CD4-positive, alpha-beta T cell treated with Interferon gamma for 1 hour (primary cell): ENCODE measurements at regions not wholly inside any gene's neighbourhood (a gene's known extent, or its start where the extent isn't known, plus 50 kb on each side); places are given as distances from the start of the nearest gene placed in this dataset.

ENCODE experiments used
- DNase-seq: peaks from one replicate; pipeline ENCODE4 v3.0.0-alpha.2; 2020

DNA sequence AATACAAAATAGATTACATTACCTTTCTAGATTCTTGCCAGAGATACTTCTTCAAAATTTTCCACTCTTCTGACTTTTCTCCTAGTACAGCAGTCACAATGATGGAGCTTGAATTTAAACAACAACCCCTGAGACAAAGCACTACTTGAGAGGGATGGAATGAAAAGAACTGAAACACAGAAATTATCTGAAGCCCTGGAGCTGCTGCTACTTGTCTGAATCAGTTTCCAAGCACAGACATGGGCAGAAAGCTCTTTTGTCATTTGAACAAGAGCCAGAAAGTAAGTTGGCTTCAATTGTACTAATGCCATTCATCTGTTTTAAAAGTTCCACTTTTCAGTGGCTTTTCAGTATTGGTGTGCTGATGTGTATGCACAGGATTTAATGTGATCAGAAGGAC lies 718.5 kb upstream of the ARPP21 start:
- DNase-seq, result no peak

DNA sequence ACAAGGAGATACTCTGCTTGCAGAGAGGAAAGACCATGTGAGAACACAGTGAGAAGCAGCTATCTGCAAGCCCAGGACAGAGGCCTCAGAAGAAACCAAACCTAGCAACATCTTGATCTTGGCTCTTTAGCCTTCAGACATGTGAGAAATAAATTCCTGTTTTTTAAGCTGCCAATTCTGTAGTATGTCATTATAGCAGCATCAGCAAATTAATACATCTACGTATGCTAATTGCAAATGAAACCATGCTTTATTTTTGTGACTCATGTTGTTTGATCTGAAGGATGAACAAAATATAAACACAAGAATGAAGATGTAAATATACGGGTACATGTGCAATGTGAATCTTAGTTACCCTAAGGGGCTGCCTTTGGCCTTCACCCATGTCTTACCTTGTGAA lies 714.4 kb upstream of the ARPP21 start:
- DNase-seq, result no peak

- no peak for DNase-seq
Measured at GRCh38 chr3:34925851-34926250, 713.5 kb upstream of the ARPP21 start.

DNA sequence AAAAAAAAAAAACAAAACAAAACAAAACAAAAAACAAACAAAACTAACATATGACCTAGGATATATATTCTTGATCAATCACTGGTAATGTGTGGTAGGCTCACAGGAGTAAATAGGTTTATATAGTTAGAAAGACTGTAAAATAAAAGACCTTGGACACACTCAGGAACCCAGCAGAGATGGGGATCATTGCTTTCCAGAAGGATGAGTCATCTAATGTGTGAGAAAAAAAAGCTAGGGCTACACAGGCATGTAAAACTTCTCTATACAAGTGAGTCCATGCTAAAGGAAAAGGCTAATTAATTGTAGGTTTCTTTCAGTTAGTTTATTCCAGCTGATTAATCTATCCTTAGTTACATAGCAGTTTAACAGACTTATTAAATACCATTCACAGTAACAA lies 710.3 kb upstream of the ARPP21 start:
- no peak for DNase-seq

DNA sequence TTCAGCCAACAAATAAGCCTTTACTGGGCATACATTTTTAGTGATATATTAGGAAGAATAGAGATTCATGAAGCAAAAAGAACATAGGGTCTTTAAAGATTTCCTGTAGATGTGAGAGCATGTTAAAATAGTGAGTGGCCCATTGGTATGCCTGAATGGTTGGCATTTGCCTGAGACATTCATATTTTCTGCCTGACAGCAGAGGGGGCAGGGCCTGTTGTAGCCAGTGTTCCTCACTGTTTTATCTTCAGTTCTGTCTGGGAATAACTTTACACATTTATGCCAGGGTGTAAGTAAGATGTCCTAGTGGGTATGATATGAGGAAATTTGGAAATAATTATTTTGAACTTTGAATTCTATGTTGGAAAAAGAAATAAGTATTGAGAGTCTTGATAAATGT lies 704.7 kb upstream of the ARPP21 start:
- no peak for DNase-seq

DNA sequence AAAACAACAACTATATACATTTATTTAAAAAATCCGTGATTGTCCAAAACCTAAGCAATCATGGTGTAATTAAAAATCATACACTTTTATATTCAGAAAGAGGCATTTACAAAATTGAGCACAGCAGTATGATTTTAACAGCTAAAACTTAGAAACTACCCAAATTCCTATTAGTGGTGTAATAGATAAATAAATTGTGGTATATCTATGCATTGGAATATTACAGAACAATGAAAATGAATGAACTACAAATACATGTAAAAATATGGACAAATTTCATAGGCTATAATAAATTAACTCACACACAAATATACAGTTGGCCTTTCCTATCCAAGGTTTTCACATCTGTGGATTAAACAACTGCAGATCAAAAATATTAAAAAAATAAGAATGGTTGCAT lies 700.5 kb upstream of the ARPP21 start:
- no peak for DNase-seq

- DNase-seq, result no peak
Measured at GRCh38 chr3:34942256-34942655, 697.1 kb upstream of the ARPP21 start.

GRCh38 chr3:34947834-34948233 lies 691.5 kb upstream of the ARPP21 start:
- no peak for DNase-seq

GRCh38 chr3:34948517-34948916 lies 690.8 kb upstream of the ARPP21 start:
- no peak for DNase-seq

- DNase-seq, result no peak
Measured at GRCh38 chr3:34955680-34956079, 683.6 kb upstream of the ARPP21 start.

GRCh38 chr3:34956511-34956910 lies 682.8 kb upstream of the ARPP21 start:
- no peak for DNase-seq

DNA sequence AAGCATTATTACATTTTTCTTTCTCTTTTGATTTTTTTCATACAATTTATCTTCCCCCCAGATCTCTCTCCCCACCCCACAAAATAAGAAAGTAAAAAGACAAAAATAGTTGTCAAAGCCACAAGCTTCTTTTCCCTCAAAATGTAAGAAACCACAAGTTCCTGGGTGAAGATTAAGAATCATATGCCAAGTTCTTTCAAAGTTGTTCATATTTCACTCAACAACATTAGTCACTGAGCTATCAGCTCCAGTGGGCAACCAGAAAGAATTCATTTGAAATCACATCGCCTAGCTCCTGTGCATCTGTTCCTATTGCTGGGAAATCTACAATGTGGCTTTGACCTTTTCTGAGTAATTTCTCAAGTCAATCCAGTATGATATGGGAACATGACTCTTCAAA lies 681.6 kb upstream of the ARPP21 start:
- no peak for DNase-seq

DNA sequence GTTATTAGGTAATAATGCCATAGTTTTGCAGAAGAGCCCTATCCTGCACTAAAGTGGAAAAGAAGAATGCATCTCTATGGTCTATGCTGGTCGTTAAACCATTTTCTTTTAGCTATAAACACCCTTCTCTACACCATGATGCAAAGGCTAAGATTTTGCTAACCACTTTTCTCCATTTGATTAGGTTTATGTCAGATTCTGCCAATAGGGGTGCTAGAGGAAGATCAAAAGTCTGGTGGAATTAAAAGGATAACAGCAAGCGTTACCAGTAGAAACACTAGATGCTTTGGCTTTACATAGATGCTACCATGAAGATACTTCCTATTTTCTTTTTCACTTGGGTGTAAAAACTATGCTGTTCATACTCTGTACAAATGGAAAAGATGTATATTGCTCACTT lies 669.8 kb upstream of the ARPP21 start:
- DNase-seq, result no peak

GRCh38 chr3:34972481-34972880 lies 666.8 kb upstream of the ARPP21 start:
- DNase-seq, result no peak

DNA sequence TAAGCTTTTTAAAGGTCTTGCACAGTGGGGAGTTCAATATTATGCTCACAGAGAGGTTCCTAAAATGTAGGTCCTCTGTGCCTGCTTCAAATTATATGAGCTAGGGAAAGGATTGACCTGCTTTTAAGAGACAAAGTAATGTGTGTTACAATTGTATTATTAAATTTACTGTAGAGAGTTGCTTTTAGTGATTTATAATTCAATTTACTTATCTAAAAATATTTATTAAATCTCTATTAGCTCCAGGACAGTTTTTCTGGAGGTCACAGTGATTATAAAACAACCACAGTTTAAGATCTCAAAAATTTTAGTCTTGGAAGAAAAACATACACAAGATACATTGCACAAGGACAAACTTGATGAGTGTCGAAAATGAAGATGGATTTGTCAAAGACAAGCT lies 665.7 kb upstream of the ARPP21 start:
- no peak for DNase-seq

DNA sequence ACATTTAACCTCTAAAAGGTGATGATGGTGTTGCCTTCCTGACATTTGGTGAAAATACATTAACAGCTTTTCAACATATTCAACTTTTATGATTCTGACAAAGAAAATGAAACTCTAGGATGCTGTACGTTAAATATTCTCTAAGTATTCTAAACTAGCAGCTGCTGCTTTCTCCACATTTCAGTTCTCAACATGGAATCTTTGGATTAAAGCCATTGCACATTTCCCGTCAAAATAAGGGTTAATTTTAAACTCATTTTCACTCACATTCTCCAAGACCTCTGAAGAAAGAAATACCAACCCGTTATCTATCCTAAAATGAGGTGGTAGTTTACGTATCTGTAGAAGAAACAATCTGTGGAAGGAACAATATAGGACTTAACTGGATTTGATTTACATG lies 655.7 kb upstream of the ARPP21 start:
- DNase-seq, result no peak

DNA sequence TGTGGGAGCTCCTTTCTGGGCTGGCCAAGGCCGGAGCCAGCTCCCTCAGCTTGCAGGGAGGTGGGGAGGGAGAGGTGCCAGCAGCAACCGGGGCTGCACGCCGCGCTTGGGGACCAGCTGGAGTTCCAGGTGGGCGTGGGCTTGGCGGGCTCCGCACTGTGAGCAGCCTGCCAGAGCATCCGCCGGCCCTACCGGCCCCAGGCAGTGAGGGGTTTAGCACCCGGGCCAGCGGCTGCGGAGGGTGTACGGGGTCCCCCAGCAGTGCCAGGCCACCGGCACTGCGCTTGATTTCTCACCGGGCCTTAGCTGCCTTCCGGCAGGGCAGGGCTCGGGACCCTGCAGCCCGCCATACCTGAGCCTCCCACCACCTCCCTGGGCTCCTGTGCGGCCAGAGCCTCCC lies 651.0 kb upstream of the ARPP21 start:
- no peak for DNase-seq

- DNase-seq, result no peak
Measured at GRCh38 chr3:34995796-34996430, 643.4 kb upstream of the ARPP21 start.

- DNase-seq, result no peak
Measured at GRCh38 chr3:34998902-34999301, 640.4 kb upstream of the ARPP21 start.

- no peak for DNase-seq
Measured at GRCh38 chr3:35012214-35012613, 627.1 kb upstream of the ARPP21 start.

GRCh38 chr3:35028157-35028556 lies 611.2 kb upstream of the ARPP21 start:
- DNase-seq, result no peak

DNA sequence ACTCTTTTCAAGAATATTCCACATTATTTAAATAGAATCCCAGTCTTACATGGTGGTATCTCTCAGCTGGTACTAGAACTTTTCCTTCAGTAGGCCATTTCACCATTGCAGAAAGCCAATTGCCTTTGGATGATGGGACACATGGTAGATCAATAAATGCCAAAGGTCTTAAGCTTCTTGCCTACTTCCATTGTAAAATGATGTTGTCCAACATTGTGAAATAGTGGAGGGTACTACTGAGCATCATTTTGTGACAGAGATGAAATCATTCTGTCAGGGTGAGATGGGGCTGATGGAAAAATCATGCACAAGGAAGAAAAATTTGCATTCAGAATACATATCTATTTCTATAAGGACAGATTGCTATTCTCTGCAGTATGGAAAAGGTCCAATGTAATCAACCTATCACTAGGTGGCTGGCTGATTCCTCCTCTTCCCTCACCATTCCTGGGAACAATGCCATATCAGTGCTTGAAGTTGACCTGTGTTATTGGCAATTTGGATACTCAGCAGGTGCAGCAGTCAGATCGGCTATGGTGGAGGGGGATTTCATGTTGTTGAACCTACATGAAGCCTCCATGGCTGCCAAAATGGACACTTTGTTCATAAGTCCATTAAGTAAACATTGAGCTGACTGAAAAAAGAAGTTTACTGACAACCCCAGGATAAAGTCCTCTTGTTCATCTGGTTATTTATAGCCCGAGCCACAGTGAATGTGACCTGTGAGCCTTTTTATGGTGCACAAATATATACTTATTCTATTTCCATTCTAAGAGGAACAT lies 596.9 kb upstream of the ARPP21 start:
- DNase-seq, result no peak

DNA sequence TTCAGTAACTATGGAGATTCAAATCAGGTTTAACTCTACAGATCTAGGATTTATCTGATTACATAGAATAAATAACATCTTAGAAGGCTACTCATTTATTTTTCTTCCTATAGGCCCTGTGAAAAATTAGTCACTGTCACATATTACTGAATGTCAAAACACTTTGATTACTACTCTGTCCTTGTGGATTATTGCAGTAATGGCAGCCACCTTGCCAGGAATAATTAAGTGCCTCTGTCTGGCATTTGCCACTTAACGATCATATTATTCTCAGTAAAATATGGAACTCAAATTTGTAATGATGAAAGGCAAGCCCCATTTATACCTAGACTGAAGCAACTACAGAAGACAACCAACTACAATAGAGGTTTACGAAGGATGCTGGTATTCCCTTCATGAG lies 596.3 kb upstream of the ARPP21 start:
- no peak for DNase-seq

DNA sequence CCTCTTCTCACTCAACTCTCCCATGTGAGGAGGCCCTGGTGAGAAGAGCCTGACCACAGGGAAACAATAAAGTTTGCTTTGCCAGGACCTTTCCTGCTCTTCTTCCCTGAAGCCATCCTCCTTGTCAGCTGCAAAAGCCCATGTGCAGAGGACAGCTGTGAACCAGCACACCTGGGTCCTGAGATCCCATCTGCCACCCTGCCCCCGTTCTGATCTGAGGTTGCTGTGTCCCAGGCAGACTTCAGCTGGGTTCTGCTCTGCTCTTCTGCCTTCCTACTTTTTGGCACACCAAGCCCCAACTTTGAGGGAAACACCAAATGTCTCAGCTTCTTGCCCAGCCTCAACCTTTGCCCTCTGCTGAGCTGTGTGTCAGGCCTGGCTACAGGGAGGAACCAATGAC lies 595.1 kb upstream of the ARPP21 start:
- no peak for DNase-seq

DNA sequence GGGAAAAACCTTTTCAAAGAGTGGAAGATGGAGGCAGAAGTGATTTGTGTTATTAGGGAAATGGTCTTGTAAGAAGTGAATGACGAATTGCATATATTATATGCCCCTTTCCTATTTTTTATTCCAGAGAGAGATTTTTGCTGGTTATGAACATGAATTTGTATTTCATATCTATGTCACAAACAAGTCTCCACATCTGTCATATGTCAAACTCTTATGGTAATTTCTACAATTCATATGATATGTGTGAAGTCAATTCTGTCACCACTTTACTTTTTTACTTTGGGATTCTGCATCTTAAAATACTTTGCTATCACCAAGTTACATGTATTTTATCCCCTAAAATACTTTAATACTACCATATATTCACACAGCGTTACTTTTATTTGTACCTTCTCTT lies 594.2 kb upstream of the ARPP21 start:
- DNase-seq, result no peak
